ENCODE measurements at regions not wholly inside any gene's neighbourhood (a gene's known extent, or its start where the extent isn't known, plus 50 kb on each side); places are given as distances from the start of the nearest gene placed in this dataset.

DNA sequence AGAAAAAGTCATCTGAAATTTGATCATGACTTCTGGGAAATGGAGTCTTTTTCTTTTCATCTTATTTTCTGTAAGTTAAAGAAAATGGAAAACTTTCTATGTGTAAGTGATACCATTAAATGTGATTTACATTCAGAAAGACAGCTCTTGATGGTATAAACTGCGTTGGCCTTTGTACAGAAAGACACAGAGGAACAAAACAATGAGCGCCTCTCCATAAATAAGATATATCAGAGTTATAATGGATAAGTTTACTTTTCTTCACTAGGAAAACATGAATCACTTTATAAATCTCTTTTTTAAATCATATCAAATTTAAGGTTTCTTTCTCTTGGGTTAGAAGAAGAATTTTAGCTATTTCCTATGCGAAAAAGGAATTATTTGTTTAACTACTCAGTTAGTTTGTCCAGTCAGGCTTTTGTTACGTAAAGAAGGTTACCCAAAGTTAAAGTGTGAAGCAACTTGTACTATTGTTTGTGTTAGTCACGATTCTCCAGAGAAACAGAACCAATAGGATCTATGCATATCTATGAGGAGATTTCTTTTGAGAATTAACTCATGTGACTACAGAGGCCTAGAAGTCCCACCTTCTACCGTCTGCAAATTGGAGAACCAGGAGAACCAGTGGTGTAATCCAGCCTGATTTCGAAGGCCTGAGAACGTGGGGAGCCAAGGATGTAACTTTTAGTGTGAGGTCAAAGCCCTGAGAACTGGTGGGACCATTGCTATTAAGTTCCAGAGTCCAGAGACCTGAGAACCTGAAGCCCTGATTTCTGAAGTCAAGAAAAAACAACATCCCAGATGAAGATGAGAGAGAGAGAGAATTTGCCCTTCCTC is 295.4 kb upstream of the KCNJ16 start:
- Histone ChIP-seq H3K9me3 (ENCODE audit: insufficient read depth, low read length) (peaks cover 6% of the 10 kb centered on the region; the same call in 1 of the 2 replicates), H3K36me3 (replicated peaks; ENCODE audit: low read depth, low read length) (no peaks in the 10 kb centered on the region), H3K4me1 (ENCODE audit: low read length) (no peaks in the 10 kb centered on the region), H3K27ac (ENCODE audit: low read length) (no peak overlapping the region), H3K9ac (ENCODE audit: low read length) (no peak overlapping the region), H3K27me3 (ENCODE audit: low read depth, low read length) (no peaks in the 10 kb centered on the region), H2AFZ (ENCODE audit: low read depth, low read length) (no peak overlapping the region), H3K79me2 (ENCODE audit: low read length) (no peaks in the 10 kb centered on the region), H3K4me3 (ENCODE audit: low read length) (no peak overlapping the region), H3K4me2 (ENCODE audit: low read length) (no peak overlapping the region), H4K20me1 (ENCODE audit: insufficient read depth, low read length) (no peaks in the 10 kb centered on the region)
- TF ChIP-seq EZH2phosphoT487 (IDR thresholded peaks at IDR 0.05; ENCODE audit: low read depth): no peak
- TF ChIP-seq, protein P1, sequence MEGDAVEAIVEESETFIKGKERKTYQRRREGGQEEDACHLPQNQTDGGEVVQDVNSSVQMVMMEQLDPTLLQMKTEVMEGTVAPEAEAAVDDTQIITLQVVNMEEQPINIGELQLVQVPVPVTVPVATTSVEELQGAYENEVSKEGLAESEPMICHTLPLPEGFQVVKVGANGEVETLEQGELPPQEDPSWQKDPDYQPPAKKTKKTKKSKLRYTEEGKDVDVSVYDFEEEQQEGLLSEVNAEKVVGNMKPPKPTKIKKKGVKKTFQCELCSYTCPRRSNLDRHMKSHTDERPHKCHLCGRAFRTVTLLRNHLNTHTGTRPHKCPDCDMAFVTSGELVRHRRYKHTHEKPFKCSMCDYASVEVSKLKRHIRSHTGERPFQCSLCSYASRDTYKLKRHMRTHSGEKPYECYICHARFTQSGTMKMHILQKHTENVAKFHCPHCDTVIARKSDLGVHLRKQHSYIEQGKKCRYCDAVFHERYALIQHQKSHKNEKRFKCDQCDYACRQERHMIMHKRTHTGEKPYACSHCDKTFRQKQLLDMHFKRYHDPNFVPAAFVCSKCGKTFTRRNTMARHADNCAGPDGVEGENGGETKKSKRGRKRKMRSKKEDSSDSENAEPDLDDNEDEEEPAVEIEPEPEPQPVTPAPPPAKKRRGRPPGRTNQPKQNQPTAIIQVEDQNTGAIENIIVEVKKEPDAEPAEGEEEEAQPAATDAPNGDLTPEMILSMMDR (IDR thresholded peaks at IDR 0.05; ENCODE audit: low read depth, low read length): no peak

DNA sequence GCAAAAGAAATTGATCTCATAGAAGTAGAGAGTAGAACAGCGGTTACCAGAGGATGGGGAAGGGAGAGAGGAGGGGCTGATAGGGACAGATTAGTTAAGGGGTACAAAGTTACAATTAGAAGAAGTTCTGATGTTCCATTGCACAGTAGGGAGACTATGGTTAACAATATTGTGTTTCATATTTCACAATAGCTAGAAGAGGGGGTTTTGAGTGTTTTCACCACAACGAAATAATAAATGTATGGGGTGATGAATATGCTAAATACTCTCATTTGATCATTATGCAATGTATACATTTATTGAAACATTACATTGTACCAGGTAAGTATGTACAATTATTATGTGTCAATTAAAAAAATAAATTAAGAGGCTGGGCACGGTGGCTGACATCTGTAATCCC is 291.2 kb upstream of the KCNJ16 start:
- no peak for TF ChIP-seq EZH2phosphoT487 (IDR thresholded peaks at IDR 0.05; ENCODE audit: low read depth)
- TF ChIP-seq, protein P1 (IDR thresholded peaks at IDR 0.05; ENCODE audit: low read depth, low read length): no peak
- Histone ChIP-seq H3K4me2 (ENCODE audit: low read length) (no peak overlapping the region), H2AFZ (ENCODE audit: low read depth, low read length) (no peak overlapping the region), H3K36me3 (replicated peaks; ENCODE audit: low read depth, low read length) (no peaks in the 10 kb centered on the region), H3K4me1 (ENCODE audit: low read length) (no peaks in the 10 kb centered on the region), H3K9me3 (ENCODE audit: insufficient read depth, low read length) (peaks cover 6% of the 10 kb centered on the region; the same call in 1 of the 2 replicates), H3K27ac (ENCODE audit: low read length) (no peak overlapping the region), H3K4me3 (ENCODE audit: low read length) (no peak overlapping the region), H3K9ac (ENCODE audit: low read length) (no peak overlapping the region), H4K20me1 (ENCODE audit: insufficient read depth, low read length) (no peaks in the 10 kb centered on the region), H3K27me3 (ENCODE audit: low read depth, low read length) (no peaks in the 10 kb centered on the region), H3K79me2 (ENCODE audit: low read length) (no peaks in the 10 kb centered on the region)

DNA sequence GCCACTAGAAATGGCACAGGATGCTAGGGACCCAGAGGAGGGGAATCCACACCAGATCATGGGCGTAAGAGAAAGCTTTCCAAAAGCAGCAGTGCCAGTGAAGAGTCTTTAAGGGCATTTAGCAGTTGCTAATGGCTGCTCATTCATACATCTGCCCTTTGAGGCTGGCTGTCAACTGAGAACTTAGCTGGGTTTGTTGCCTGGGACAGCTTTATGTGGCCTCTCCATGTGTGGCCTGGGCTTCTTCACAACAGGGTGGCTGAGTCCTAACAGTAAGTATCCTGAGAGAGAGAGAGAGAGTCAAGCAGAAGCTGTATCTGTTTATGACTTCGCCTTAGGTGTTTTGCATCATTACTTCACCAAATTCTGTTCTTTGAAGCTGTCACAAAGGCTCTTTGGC is 286.1 kb upstream of the KCNJ16 start:
- H3K27ac ChIP-seq (ENCODE audit: low read length): no peak overlapping the region
- TF ChIP-seq, protein P1 (IDR thresholded peaks at IDR 0.05; ENCODE audit: low read depth, low read length): no peak
- no peak for TF ChIP-seq EZH2phosphoT487 (IDR thresholded peaks at IDR 0.05; ENCODE audit: low read depth)
- H3K9me3 ChIP-seq (ENCODE audit: insufficient read depth, low read length): no peaks in the 10 kb centered on the region
- no peak overlapping the region for H3K4me3 ChIP-seq (ENCODE audit: low read length)
- no peak overlapping the region for H2AFZ ChIP-seq (ENCODE audit: low read depth, low read length)
- H3K79me2 ChIP-seq (ENCODE audit: low read length): no peaks in the 10 kb centered on the region
- no peaks in the 10 kb centered on the region for H3K4me1 ChIP-seq (ENCODE audit: low read length)
- H3K27me3 ChIP-seq (ENCODE audit: low read depth, low read length): no peaks in the 10 kb centered on the region
- H3K9ac ChIP-seq (ENCODE audit: low read length): no peak overlapping the region
- no peak overlapping the region for H3K4me2 ChIP-seq (ENCODE audit: low read length)
- no peaks in the 10 kb centered on the region for H4K20me1 ChIP-seq (ENCODE audit: insufficient read depth, low read length)
- no peaks in the 10 kb centered on the region for H3K36me3 ChIP-seq (replicated peaks; ENCODE audit: low read depth, low read length)

DNA sequence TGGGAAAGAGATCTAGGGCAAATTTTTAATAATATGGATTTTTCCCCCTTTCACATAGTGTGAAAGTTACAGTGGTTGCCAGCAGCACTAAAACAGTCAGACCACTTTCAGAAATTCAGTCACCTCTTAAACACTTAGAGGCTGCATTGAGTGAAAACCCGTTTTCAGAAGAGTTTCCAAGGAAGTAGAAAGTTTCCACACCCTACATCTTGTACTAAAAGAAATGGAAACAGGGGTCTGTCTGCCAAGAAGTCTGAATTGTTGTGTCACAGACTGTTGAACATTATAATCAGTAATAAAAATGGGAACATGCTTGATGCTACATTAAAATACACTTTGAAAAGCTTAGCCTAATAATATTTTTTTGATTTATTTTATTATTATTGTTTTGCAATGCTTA is 278.9 kb upstream of the KCNJ16 start:
- Histone ChIP-seq H3K4me2 (ENCODE audit: low read length) (no peak overlapping the region), H4K20me1 (ENCODE audit: insufficient read depth, low read length) (no peaks in the 10 kb centered on the region), H3K79me2 (ENCODE audit: low read length) (no peaks in the 10 kb centered on the region), H3K27me3 (ENCODE audit: low read depth, low read length) (no peaks in the 10 kb centered on the region), H3K4me3 (ENCODE audit: low read length) (no peak overlapping the region), H3K9ac (ENCODE audit: low read length) (no peak overlapping the region), H3K27ac (ENCODE audit: low read length) (no peak overlapping the region), H3K36me3 (replicated peaks; ENCODE audit: low read depth, low read length) (no peaks in the 10 kb centered on the region), H3K9me3 (ENCODE audit: insufficient read depth, low read length) (no peaks in the 10 kb centered on the region), H2AFZ (ENCODE audit: low read depth, low read length) (no peak overlapping the region), H3K4me1 (ENCODE audit: low read length) (no peaks in the 10 kb centered on the region)
- TF ChIP-seq EZH2phosphoT487 (IDR thresholded peaks at IDR 0.05; ENCODE audit: low read depth): no peak
- TF ChIP-seq, protein P1 (IDR thresholded peaks at IDR 0.05; ENCODE audit: low read depth, low read length): no peak
